GM19463 (cell line): ENCODE measurements at regions not wholly inside any gene's neighbourhood (a gene's known extent, or its start where the extent isn't known, plus 50 kb on each side); places are given as distances from the start of the nearest gene placed in this dataset.
"Not testable (repeated sequence)": the region's sequence is repeated elsewhere in the genome, so short reads cannot be mapped to it uniquely, and the experiment has no call there.

Experiments used
- ATAC-seq: cut with Tn5 transposase; IDR thresholded peaks from one replicate; pipeline ENCODE4 v1.9.1; 2021; ENCODE audit warnings: mild to moderate bottlenecking, moderate library complexity; ENCODE audit not compliant: unreplicated experiment

- ATAC-seq, result no peak
Measured at GRCh38 chr20:47867831-47868230, 82.5 kb upstream of the SULF2 start.

GRCh38 chr20:47866480-47866879 is 81.2 kb upstream of the SULF2 start:
- ATAC-seq, result no peak

GRCh38 chr20:47865912-47866311 is 80.6 kb upstream of the SULF2 start:
- ATAC-seq, result no peak

GRCh38 chr20:47865451-47865850 is 80.2 kb upstream of the SULF2 start:
- no peak for ATAC-seq

- no peak for ATAC-seq
Measured at GRCh38 chr20:47863981-47864380, 78.7 kb upstream of the SULF2 start.

- ATAC-seq, result no peak
Measured at GRCh38 chr20:47863315-47863965, 78.2 kb upstream of the SULF2 start.

GRCh38 chr20:47862574-47863240 is 77.4 kb upstream of the SULF2 start:
- no peak for ATAC-seq

- ATAC-seq, result no peak
Measured at GRCh38 chr20:47861116-47861515, 75.8 kb upstream of the SULF2 start.

- ATAC-seq, result no peak
Measured at GRCh38 chr20:47860049-47860830, 75.0 kb upstream of the SULF2 start.

GRCh38 chr20:47859278-47859677 is 74.0 kb upstream of the SULF2 start:
- ATAC-seq, result no peak

GRCh38 chr20:47857569-47858464 is 72.5 kb upstream of the SULF2 start:
- ATAC-seq, result peak; percentile 61

GRCh38 chr20:47857187-47857568 is 71.9 kb upstream of the SULF2 start:
- ATAC-seq, result peak; percentile 76

- no peak for ATAC-seq
Measured at GRCh38 chr20:47855799-47856198, 70.5 kb upstream of the SULF2 start.

GRCh38 chr20:47854687-47855212 is 69.5 kb upstream of the SULF2 start:
- no peak for ATAC-seq

- ATAC-seq, result no peak
Measured at GRCh38 chr20:47851774-47852173, 66.5 kb upstream of the SULF2 start.

GRCh38 chr20:47850146-47850545 is 64.9 kb upstream of the SULF2 start:
- ATAC-seq, result no peak

GRCh38 chr20:47849596-47849995 is 64.3 kb upstream of the SULF2 start:
- ATAC-seq, result no peak

- ATAC-seq, result no peak
Measured at GRCh38 chr20:47849006-47849405, 63.7 kb upstream of the SULF2 start.

GRCh38 chr20:47848534-47848933 is 63.3 kb upstream of the SULF2 start:
- not testable (repeated sequence) for ATAC-seq

- no peak for ATAC-seq
Measured at GRCh38 chr20:47847884-47848485, 62.7 kb upstream of the SULF2 start.
